ENCODE measurements at regions not wholly inside any gene's neighbourhood (a gene's known extent, or its start where the extent isn't known, plus 50 kb on each side); places are given as distances from the start of the nearest gene placed in this dataset.
A peak's percentile ranks its signal among the peaks of the same experiment; 100 is the strongest.
"Not testable (repeated sequence)": the region's sequence is repeated elsewhere in the genome, so short reads cannot be mapped to it uniquely, and the experiment has no call there.

DNA sequence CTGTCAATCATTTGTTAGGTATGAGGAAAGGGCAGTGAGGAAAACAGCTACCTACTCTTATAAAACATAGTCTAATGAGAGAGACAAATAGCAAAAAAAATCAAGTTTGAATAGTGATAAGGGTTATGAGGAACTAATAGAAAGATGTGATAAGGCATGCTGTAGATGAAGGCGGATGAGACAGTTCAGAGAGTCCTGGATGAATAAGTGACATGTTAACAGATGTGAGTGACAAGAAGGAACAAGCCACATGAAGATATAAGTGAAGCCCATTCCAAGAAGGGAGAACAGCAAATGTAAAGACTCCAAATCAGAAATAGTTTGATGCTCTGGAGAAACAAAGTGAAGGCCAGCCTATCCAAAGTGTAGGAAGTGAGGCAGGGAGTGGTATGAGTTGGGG lies 154.1 kb upstream of the SYT10 start:
- DNase-seq, result no peak

DNA sequence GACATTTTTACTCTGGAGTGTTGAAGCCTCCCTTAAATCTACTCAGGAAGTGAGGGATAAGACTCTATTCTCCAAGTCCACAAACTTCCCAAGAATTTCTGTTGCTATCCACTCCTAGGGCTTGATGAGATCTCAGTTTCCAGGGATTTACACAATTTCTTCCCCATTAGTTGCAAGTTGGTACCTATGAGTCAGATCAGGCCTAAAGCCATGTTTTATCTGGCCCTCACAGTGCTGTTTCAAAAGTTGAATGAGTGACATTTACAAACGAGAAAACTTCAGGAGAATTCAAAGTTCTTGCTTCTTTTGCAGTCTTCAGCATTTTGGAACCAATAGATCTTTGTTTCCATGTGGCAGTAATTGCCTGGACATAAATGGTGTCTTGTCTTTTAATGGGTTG lies 156.4 kb upstream of the SYT10 start:
- no peak for DNase-seq

DNA sequence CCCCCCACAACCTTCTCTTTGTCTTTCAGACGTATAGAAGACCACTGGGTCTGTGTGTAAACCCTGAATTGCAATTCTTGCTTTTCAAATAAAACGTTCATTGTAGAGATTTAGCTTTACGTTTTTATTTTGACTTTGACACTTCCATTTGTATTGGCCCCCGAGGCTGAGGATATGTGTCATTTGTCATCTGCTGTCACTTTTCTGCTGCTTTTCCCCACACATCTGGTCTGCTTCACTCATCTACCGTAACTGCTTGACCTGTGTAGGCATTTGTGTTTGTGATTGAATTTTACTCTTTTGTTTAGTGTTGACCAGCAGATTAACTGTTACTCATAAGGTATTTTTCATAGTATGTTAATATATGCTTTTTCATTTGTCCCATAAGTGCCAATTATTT lies 157.2 kb upstream of the SYT10 start:
- no peak for DNase-seq

DNA sequence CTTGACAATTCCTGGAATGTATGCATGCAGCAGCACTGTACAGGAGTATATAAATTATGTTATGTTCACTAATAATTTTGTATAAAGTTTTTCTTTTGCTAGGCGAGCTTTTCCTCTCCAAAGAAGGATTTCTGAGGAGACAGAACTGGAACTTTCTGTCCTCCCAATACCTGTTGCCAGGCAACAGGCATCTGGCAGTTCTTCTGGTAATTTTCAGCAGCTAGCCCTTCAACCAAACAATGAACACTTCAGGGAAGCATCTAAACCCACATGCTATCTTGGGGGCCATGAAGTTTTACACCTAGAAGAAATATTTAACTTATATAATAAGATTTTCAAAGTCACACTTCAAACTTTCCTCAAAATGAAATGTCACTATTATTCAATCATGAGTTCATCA lies 162.9 kb upstream of the SYT10 start:
- peak; percentile 38 for DNase-seq

DNA sequence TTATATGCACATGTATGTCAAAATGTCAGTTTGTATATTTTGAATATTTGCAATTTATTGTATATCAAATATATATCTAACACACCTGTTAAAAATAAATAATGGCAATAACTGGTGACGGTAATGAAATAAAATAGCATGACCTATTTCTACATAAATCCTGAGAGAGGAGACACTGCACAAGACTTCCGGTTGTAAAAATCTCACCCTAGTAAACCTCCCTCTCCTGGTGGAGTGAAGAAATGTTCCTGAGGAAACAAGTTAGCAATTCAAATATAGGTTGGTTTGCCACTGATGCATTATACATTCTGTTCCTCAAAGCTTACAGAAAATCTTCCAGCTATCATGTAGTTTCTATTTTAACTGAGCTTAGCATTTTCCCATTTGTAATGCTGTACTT lies 166.1 kb upstream of the SYT10 start:
- DNase-seq, result peak; percentile 16

DNA sequence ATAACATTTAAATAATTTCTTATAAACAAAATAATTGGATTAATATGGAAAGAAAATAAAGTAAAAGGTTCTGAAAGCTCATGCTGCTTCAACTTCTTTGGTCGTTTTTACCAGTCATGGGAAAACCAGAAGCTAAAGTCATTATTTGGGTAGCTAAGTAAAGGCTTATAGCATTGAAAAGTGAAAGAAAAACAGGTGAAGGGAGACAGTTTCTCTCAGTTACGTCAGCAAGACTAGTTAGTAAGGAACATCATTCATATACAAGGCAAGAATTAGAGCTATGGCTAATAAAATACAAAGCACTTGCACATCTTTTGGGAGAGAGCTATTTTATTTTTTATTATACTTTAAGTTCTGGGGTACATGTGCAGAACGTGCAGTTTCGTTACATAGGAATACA lies 170.3 kb upstream of the SYT10 start:
- DNase-seq, result no peak

DNA sequence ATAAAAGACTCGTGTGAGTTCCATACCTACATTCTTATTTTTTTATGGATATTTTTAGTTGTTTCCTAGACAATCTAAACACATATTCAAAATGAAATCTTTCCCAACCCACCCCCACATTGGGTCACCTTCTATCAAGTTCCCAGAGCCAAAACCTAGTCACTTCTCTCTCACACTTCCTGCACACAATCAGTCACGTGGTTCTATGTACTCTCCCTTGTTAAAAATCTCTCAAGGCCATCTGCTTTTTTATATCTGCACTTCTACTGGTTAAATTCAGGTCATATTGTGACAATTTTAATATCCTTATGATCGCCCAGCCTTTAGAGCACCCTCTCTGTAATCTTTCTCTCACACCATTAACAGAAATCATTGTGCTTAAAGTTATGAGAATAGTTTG lies 175.0 kb upstream of the SYT10 start:
- no peak for DNase-seq

DNA sequence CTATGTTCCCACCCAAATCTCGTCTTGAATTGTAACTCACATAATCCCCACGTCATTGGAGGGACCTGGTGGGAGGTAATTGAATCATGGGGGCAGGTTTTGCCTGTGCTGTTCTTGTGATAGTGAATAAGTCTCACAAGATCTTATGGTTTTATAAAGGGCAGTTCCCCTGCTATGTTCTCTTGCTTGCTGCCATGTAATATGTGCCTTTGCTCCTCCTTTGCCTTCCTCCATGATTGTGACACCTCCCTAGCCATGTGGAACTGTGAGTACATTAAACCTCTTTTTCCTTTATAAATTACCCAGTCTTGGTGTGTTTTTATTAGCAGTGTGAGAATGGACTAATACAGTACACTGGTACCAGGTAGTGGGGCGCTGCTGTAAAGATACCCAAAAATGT lies 177.6 kb upstream of the SYT10 start:
- no peak for DNase-seq

DNA sequence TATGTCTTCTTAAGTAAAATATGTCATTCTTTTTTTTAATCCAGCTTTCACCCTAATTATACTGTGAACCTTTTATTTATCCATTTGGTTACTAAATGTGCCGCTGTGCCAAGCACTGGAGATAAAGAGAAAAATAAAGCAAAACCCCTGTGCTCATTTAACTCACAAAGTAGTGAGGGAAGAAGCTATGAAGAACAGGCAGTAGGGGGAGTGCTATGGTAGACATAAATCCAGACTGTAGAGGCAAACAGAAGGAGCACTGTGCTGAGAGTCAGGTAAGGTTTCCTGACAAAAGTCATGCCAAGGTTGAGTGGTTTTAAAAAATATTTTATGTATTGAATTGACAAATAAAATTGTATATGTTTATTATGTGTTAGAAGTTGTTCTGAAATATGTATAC lies 188.5 kb upstream of the SYT10 start:
- no peak for DNase-seq

DNA sequence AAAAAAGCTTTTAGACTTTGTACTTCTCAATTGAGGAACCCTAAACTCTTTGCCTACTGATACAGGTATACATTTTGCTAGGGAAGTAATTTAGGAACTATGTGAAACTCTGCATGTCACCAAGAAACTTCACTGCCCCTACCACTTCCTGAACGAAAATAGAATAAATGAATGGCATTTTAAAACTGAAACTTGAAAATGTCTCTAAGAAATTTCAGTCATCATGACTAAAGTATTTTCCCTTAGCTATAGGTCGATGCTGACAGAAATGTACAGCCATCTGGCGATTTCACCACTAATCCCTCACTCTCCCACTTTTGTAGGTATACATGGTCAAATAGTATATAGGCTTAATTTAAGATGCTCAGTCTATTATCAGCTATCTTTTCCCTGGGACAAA lies 194.9 kb upstream of the SYT10 start:
- DNase-seq, result no peak

DNA sequence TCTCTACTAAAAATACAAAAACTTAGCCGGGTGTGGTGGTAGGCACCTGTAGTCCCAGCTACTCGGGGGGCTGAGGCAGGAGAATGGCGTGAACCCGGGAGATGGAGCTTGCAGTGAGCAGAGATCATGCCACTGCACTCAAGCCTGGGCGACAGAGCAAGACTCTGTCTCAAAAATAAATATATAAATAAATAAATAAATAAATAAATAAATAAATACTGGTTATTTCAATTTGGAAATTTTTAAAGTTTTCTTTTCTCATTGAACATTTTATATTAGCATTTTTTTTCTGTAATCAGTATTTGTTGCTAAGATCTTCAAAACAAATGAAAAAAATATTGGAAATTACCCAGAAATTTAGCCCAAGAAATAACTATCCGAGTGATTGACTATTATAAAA lies 197.3 kb upstream of the SYT10 start:
- not testable (repeated sequence) for DNase-seq

DNA sequence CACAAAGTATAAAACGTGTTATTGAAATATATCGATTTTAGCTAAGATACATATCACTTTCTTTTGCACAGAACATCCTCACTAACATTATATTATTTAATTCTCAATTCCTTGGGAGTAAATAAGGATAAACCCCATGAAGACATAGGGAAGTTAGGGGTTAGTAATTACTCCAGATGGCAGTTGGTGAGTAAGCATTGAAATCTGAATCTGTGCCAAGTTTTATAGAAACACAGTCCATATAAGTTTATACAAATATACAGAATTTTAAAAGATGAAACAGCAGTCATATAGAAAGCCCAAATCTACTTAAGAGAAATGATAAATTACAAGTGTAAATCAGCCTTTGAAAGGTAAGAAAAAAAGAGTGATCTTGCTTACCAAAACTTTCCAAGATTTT lies 200.4 kb upstream of the SYT10 start:
- DNase-seq, result no peak

DNA sequence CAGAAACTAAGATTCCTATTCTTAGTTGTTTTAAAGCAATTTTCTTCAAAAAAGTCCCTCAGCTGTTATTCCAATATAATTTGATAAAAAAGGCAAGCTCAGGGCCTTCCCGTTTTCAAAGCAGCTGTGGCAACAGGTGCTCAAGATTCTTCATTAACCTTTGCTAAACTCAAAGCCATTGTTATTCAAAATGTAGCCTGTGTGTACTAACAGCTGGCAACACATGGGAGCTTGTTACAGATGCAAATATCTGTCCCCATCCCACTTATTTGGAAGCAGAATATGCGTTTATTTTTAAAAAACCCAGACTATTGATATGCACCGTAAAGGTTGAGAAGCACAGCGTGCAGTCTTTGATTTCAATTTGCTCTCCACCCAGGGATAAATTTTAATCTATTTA lies 210.4 kb upstream of the SYT10 start:
- DNase-seq, result no peak

DNA sequence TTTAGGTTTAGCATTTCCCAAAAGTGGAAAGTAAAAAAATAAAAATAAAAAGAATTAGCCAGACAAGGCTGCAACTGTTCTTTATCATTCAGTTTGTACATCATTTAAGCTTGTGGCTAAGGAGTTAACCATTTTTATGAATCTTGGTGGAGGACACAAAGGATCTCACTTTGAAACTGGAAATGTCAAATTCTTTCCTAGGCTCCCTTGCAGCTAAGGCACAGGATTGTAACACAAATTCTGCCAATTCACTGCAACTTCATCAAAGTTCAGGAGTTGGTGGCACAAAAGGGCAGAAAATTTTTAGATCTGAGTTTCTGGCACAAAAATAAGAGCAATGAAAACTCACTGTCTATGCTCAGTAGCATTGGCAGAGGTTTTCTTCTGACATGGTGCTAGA lies 211.2 kb upstream of the SYT10 start:
- DNase-seq, result no peak

DNA sequence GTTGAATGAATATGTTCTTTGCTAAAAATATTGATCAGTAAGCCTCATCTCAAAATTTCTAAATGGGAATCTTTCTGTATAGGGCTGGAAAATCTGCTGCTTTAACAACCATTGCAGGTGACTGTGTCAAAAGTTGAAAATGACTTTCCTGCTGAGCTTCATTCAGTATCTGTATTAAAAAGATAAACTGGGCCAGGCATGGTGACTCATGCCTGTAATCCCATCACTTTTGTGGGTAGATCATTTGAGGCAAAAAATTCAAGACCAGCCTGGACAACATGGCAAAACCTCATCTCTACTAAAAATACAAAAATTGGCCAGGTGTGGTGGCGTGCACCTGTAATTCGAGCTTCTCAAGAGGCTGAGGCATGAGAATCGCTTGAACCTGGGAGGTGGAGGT lies 213.7 kb upstream of the SYT10 start:
- DNase-seq, result no peak

DNA sequence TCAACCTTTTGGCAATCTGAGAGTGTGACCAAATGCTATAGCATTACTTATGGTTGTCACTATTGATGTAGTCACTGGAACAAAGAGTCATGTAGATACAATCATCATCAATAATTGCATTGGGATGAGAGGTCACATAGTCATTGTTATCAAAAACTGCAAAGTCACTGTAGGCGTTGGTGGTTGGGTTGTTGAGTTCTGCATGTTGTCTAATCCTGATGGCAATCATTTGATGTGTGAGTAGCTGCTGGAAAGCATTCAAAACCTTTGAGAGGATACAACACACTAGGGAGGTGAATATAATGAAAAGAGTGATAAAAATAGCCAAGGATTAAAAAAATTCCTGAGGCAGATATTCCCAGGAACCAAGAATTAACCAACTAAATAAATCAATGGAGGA lies 214.7 kb upstream of the SYT10 start:
- no peak for DNase-seq

DNA sequence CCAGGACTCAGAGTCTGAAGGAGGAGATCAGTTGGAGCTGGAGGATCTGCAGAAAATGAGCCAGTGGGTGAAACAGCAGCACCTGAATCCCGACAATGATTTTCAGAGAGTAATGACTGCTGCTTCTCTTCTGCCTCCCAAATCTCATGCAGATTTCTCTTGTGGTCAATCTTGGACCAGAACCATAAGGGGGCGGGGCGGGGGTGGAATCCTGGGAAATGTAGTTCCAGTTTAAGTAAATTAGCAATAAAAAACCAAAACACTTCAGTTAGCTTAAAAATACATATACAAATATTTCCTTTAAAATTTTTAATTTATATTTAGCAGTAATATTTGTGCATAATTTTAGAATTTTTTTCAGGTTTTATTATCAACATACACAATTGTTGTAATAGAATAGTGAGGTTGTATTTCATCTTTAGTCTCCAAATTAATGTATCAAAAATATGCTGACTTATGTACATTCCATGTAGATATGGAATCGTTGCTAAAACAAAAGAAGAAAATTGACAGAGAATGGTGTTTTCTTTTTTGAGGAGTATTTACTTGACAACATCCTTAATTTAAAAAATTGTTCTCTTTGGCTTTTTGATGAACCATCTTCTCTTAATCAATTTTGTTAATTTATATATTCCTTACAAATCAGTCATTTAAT lies 223.5 kb upstream of the SYT10 start:
- DNase-seq, result no peak

DNA sequence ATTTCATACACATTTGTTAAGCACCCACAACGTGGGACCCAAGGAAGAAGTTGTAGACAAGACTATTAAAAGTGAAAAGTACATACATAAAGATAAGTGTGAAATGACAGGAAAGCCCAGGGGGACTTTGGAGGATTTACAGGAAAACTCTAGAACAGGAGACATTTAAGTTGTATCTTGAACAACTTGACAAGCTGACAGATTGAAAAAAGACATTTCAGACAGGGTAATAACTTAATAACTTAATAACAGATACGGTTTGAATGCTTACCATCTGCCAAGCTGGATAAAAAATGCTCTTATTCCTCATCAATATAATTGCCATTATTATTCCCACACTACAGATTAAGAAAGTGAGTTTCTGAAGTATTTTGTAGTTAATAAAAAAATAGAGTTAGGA lies 229.7 kb upstream of the SYT10 start:
- DNase-seq, result no peak

DNA sequence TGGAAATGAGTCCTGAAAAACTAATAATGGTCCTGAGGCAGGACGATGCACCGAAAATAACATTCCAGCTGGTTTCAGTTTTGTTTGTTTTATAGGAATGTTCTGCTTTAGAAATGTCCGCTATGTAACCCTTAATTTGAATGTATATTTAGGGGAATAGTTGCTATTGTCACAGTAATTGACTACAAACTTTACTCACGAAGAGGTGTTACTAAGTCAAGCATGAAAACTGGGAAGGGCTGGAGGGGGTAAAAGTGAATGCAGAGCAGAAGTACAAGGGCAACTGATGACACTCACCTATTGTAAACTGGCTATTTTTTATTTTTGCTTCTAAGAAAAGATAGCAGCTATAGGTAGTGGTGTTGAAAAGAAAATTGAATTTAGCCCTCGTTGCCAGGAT lies 230.7 kb upstream of the SYT10 start:
- no peak for DNase-seq

DNA sequence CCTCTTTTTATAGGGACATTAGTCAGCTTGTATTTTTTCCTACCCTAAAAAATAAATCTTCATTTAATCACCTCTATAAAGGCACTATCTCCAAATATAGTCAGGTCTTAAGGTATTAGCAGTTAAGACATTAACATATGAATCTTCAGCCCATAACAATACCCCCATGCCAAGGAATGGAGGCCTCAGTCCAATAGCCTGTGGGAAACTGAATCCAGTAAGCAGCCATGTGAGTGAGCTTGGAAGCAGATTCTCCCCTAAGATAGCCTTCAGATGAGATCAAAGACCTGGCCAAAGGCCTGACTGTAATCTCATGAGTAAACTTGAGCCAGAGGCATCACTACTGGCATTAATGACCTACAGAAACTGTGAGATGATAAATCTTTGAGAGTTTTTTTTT lies 232.1 kb upstream of the SYT10 start:
- no peak for DNase-seq

DNA sequence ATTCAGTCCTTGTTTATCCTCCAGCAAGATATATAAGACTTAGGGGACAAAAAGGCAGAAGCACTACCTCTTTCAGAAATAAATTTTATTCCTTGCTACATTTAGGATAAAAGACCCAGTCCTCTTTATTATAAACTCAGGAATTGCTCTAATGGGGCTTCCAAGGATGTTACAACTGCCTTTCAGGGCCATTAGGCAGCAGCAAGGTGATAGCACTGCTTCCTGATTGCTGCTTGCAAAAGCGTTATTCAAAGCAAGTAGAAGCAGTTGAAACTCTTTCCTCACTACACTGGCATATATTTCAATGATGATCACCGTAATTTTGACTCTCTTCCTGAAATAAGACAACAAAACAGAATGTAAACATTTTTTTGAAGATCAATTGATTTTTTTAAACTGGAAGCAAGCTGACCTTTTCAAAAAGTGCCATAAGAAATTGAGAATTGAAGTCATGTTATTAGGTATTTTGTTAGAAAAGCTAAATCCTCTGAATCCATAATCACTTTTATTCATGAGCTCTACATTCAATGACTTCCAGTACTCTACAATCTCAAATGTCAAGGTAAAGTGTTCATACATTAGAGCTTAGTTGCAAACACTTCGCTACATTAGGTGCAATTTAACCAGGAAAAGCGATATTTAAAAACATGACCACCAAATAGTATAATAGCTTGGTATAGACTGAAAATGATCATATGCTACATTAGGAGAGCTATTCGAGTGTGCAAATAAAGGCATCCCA lies 233.4 kb upstream of the SYT10 start:
- no peak for DNase-seq

DNA sequence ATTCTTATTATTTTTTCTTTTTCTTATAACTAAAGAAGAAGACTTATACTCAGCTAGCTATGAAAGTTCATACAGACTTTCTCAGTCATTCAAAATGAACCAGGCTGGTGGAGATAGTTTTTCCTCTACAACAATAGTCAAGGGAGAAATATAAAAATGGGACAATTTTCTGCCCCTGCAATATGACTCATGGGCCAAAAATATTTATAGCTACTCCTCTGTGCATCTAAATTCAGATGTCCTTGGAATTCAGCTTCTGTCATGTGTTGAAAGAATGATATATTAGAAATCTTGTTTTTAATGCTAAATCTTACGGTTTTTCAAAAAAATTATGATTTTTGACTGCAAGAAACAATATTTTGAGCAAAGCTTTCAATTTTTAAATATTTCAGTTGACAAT lies 237.2 kb upstream of the SYT10 start:
- no peak for DNase-seq

DNA sequence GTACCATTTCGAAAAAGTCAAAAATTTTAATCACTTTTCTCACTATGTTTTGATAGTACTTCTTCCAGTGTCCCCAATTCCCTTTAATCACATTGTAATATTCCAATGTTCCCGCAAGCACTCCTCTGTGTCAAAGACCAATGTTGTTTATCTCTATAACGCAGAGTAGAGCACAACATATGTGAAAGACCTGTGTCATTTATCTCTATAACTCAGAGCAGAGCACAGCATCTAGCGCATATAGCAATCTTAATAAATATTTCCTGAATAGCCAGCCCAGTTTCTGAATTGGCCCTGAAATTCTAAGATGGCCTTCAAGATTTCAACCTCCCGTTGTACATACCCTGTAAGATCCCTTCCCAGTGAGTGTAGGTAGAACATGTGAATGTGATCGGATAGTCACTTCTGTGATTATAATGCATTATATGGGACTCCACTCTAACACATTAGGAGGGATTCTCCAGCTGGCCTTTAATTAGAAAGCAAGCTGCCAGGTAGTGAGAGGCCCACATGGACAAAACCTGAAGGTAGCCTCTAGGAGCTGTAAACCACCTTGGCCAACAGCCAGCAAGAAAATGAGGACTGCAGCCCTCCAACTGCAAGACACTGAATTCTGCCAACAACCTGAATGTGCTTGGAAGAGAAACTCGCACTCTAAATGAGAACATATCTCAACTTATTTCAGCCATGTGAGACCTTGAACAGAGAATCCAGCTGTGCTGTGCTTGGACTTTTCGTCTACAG lies 238.8 kb upstream of the SYT10 start:
- DNase-seq, result no peak

DNA sequence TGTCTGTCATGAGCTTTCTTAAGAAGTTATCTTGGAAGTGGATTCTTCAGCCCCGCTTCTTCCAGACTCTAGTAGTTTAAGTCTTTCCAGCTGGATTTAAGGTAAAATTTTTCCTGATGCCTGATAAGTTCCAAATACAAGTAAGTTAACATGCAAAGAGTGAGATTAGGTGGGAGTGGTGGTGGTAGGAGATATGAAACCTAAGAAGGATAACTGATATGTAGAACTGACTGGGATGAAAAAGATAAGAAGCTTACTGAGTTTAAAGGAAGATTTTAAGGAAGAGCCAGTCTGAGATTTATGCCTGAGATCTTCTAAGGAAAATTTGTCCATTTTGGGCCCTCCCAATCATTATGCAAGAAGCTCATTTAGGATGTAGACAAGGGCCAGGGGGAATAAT lies 250.9 kb upstream of the SYT10 start:
- DNase-seq, result no peak
